Ovary (tissue), 3 donors: ENCODE measurements at regions not wholly inside any gene's neighbourhood (a gene's known extent, or its start where the extent isn't known, plus 50 kb on each side); places are given as distances from the start of the nearest gene placed in this dataset.

Experiments
- CTCF ChIP-seq, 3 donors: fragments of 450-650 bp in 2 of 3; fragments of 200-600 bp in 1 of 3; IDR thresholded peaks; one replicate each; pipeline versions ENCODE4 v1.5.1 to v1.8.0; 2016 to 2022; ENCODE audit warnings: antibody characterized with exemption in 3 of 3, mild to moderate bottlenecking in 1 of 3
- EP300 ChIP-seq: sonication (generic); formaldehyde crosslinking; IDR thresholded peaks from one replicate; pipeline ENCODE4 v1.6.1; 2017; ENCODE audit warnings: antibody characterized with exemption
- POLR2A ChIP-seq: fragments of 450-650 bp; IDR thresholded peaks from one replicate; pipeline ENCODE4 v1.6.1; 2017; ENCODE audit warnings: antibody characterized with exemption, mild to moderate bottlenecking, moderate library complexity
- donor health status: DM: no; HTN: no; CAD: no.

DNA sequence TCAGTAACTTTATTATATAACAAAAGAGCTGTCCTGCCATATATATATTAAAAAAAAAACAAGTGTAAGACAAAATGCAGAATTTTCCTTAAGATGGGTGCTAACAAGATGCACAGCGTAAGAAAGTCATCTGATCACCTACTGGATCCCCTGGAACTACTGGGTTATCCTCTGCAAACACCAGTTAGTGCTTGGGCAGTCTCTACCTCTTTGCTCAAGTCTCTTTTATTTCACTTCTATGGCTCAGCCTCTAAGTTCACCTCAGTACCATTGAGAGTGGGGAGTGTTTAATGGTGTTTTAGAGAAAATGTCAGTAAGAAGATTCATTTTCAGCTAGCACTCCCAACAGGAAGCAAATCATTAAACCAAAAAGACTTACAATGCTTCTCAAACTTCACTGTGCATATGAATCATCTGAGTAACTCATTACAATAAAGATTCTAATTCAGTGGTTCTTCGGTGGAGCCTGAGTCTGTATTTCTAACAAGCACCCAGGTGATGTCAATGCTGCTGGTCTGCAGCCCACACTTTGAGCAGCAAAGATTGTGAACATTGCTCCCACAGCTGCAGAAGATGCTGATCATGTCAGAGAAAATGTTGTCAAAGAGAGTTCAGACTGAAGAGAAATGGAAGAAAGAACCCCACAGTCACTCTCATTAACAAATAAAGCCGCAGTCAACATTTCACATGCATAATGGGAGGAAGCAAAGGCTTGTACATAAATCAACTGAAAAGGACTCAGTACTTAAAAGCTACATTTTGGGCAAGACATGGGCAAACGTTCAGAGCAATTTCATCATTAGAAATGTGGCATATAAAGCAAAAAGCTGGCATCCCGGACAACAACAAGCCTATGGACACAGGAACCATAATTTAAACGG lies 227.1 kb upstream of the ATP11B start:
- TF ChIP-seq CTCF (IDR thresholded peaks at IDR 0.05) (no peak), POLR2A (no peak), EP300 (no peak)
